ENCODE measurements at regions not wholly inside any gene's neighbourhood (a gene's known extent, or its start where the extent isn't known, plus 50 kb on each side); places are given as distances from the start of the nearest gene placed in this dataset.

GRCh38 chr1:72636631-72637030, 354.3 kb upstream of the NEGR1 start:
- no peak for DNase-seq
- CTCF ChIA-PET, result interaction anchor here (0.6 kb wide), 1 partner anchor 424 kb away, joined by 3 read pairs; no protein-coding TSS in a partner anchor
- Mint-ChIP-seq H3K4me3 (no peak overlapping the region), H3K4me1 (ENCODE audit: low read depth) (no peaks in the 10 kb centered on the region), H3K9me3 (no peaks in the 10 kb centered on the region), H3K36me3 (ENCODE audit: low read depth) (no peaks in the 10 kb centered on the region), H3K27me3 (ENCODE audit: low read depth) (no peaks in the 10 kb centered on the region), H3K27ac (no peak overlapping the region)
- intact Hi-C loops (cut with micrococcal nuclease), result no loop called here

GRCh38 chr1:72635719-72636118, 353.4 kb upstream of the NEGR1 start:
- no peaks in the 10 kb centered on the region for H3K9me3 Mint-ChIP-seq
- no peak overlapping the region for H3K27ac Mint-ChIP-seq
- no peaks in the 10 kb centered on the region for H3K36me3 Mint-ChIP-seq (ENCODE audit: low read depth)
- no peaks in the 10 kb centered on the region for H3K4me1 Mint-ChIP-seq (ENCODE audit: low read depth)
- no peaks in the 10 kb centered on the region for H3K27me3 Mint-ChIP-seq (ENCODE audit: low read depth)
- H3K4me3 Mint-ChIP-seq, result no peak overlapping the region
- CTCF ChIA-PET, result no interaction called here
- intact Hi-C loops (cut with micrococcal nuclease), result no loop called here
- no peak for DNase-seq

- Mint-ChIP-seq H3K27ac (no peak overlapping the region), H3K4me3 (no peak overlapping the region), H3K4me1 (ENCODE audit: low read depth) (no peaks in the 10 kb centered on the region)
Measured at GRCh38 chr1:72634946-72635345, 352.6 kb upstream of the NEGR1 start.

GRCh38 chr1:72631449-72631848, 349.1 kb upstream of the NEGR1 start:
- H3K4me1 Mint-ChIP-seq (ENCODE audit: low read depth), result no peaks in the 10 kb centered on the region
- H3K27ac Mint-ChIP-seq, result no peak overlapping the region
- no peaks in the 10 kb centered on the region for H3K27me3 Mint-ChIP-seq (ENCODE audit: low read depth)
- no peak for DNase-seq
- H3K36me3 Mint-ChIP-seq (ENCODE audit: low read depth), result no peaks in the 10 kb centered on the region
- intact Hi-C loops (cut with micrococcal nuclease), result no loop called here
- no peaks in the 10 kb centered on the region for H3K9me3 Mint-ChIP-seq
- H3K4me3 Mint-ChIP-seq, result no peak overlapping the region
- CTCF ChIA-PET, result no interaction called here

More at GRCh38 chr1:72634946-72635345, 352.6 kb upstream of the NEGR1 start:
- intact Hi-C loops (cut with micrococcal nuclease), result no loop called here
- CTCF ChIA-PET, result no interaction called here
- Mint-ChIP-seq H3K27me3 (ENCODE audit: low read depth) (no peaks in the 10 kb centered on the region), H3K9me3 (no peaks in the 10 kb centered on the region), H3K36me3 (ENCODE audit: low read depth) (no peaks in the 10 kb centered on the region)
- no peak for DNase-seq

GRCh38 chr1:72623299-72623708, 341.0 kb upstream of the NEGR1 start:
- DNase-seq, result no peak
- intact Hi-C loops (cut with micrococcal nuclease), result loop anchor here (1.0 to 5.0 kb wide), 2 partner anchors 1054 to 1375 kb away; no protein-coding TSS in a partner anchor
- H3K4me1 Mint-ChIP-seq (ENCODE audit: low read depth), result no peaks in the 10 kb centered on the region
- H3K27ac Mint-ChIP-seq, result no peak overlapping the region
- no peaks in the 10 kb centered on the region for H3K36me3 Mint-ChIP-seq (ENCODE audit: low read depth)
- CTCF ChIA-PET, result no interaction called here
- no peaks in the 10 kb centered on the region for H3K9me3 Mint-ChIP-seq
- no peak overlapping the region for H3K4me3 Mint-ChIP-seq
- H3K27me3 Mint-ChIP-seq (ENCODE audit: low read depth), result no peaks in the 10 kb centered on the region

GRCh38 chr1:72620453-72620852, 338.1 kb upstream of the NEGR1 start:
- Mint-ChIP-seq H3K27me3 (ENCODE audit: low read depth) (no peaks in the 10 kb centered on the region), H3K4me1 (ENCODE audit: low read depth) (no peaks in the 10 kb centered on the region), H3K4me3 (no peak overlapping the region), H3K27ac (no peak overlapping the region), H3K9me3 (no peaks in the 10 kb centered on the region), H3K36me3 (ENCODE audit: low read depth) (no peaks in the 10 kb centered on the region)
- no peak for DNase-seq
- CTCF ChIA-PET, result no interaction called here
- intact Hi-C loops (cut with micrococcal nuclease), result loop anchor here (5.0 kb wide), 1 partner anchor 1057 kb away; no protein-coding TSS in a partner anchor

- no peak overlapping the region for H3K27ac Mint-ChIP-seq
- H3K9me3 Mint-ChIP-seq, result no peaks in the 10 kb centered on the region
- H3K4me3 Mint-ChIP-seq, result no peak overlapping the region
- no peaks in the 10 kb centered on the region for H3K4me1 Mint-ChIP-seq (ENCODE audit: low read depth)
- DNase-seq, result no peak
- H3K36me3 Mint-ChIP-seq (ENCODE audit: low read depth), result no peaks in the 10 kb centered on the region
- CTCF ChIA-PET, result no interaction called here
- H3K27me3 Mint-ChIP-seq (ENCODE audit: low read depth), result no peaks in the 10 kb centered on the region
- intact Hi-C loops (cut with micrococcal nuclease), result no loop called here
Measured at GRCh38 chr1:72606216-72606810, 324.0 kb upstream of the NEGR1 start.

GRCh38 chr1:72601035-72601674, 318.8 kb upstream of the NEGR1 start:
- Mint-ChIP-seq H3K4me3 (no peak overlapping the region), H3K4me1 (ENCODE audit: low read depth) (no peaks in the 10 kb centered on the region), H3K36me3 (ENCODE audit: low read depth) (no peaks in the 10 kb centered on the region), H3K27ac (no peak overlapping the region), H3K9me3 (no peaks in the 10 kb centered on the region), H3K27me3 (ENCODE audit: low read depth) (no peaks in the 10 kb centered on the region)
- intact Hi-C loops (cut with micrococcal nuclease), result no loop called here
- CTCF ChIA-PET, result no interaction called here
- no peak for DNase-seq

- Mint-ChIP-seq H3K27ac (no peak overlapping the region), H3K27me3 (ENCODE audit: low read depth) (no peaks in the 10 kb centered on the region), H3K36me3 (ENCODE audit: low read depth) (no peaks in the 10 kb centered on the region), H3K9me3 (no peaks in the 10 kb centered on the region), H3K4me1 (ENCODE audit: low read depth) (no peaks in the 10 kb centered on the region), H3K4me3 (no peak overlapping the region)
- no peak for DNase-seq
- intact Hi-C loops (cut with micrococcal nuclease), result no loop called here
- CTCF ChIA-PET, result no interaction called here
Measured at GRCh38 chr1:72586023-72586685, 303.8 kb upstream of the NEGR1 start.

- no peak for DNase-seq
- Mint-ChIP-seq H3K27me3 (ENCODE audit: low read depth) (no peaks in the 10 kb centered on the region), H3K36me3 (ENCODE audit: low read depth) (no peaks in the 10 kb centered on the region), H3K9me3 (peaks cover 4% of the 10 kb centered on the region), H3K4me1 (ENCODE audit: low read depth) (no peaks in the 10 kb centered on the region), H3K27ac (no peak overlapping the region), H3K4me3 (no peak overlapping the region)
- intact Hi-C loops (cut with micrococcal nuclease), result no loop called here
- CTCF ChIA-PET, result no interaction called here
Measured at GRCh38 chr1:72579629-72580028, 297.3 kb upstream of the NEGR1 start.

GRCh38 chr1:72570815-72571214, 288.5 kb upstream of the NEGR1 start:
- intact Hi-C loops (cut with micrococcal nuclease), result no loop called here
- H3K4me3 Mint-ChIP-seq, result no peak overlapping the region
- DNase-seq, result no peak
- H3K27me3 Mint-ChIP-seq (ENCODE audit: low read depth), result no peaks in the 10 kb centered on the region
- CTCF ChIA-PET, result no interaction called here
- no peaks in the 10 kb centered on the region for H3K4me1 Mint-ChIP-seq (ENCODE audit: low read depth)
- H3K36me3 Mint-ChIP-seq (ENCODE audit: low read depth), result no peaks in the 10 kb centered on the region
- H3K9me3 Mint-ChIP-seq, result no peaks in the 10 kb centered on the region
- H3K27ac Mint-ChIP-seq, result no peak overlapping the region

GRCh38 chr1:72568113-72568512, 285.8 kb upstream of the NEGR1 start:
- Mint-ChIP-seq H3K9me3 (no peaks in the 10 kb centered on the region), H3K27me3 (ENCODE audit: low read depth) (no peaks in the 10 kb centered on the region), H3K4me1 (ENCODE audit: low read depth) (no peaks in the 10 kb centered on the region), H3K36me3 (ENCODE audit: low read depth) (no peaks in the 10 kb centered on the region), H3K27ac (no peak overlapping the region), H3K4me3 (no peak overlapping the region)
- DNase-seq, result no peak
- CTCF ChIA-PET, result no interaction called here
- intact Hi-C loops (cut with micrococcal nuclease), result no loop called here

GRCh38 chr1:72567521-72567920, 285.2 kb upstream of the NEGR1 start:
- intact Hi-C loops (cut with micrococcal nuclease), result no loop called here
- no peak overlapping the region for H3K4me3 Mint-ChIP-seq
- DNase-seq, result no peak
- no peaks in the 10 kb centered on the region for H3K9me3 Mint-ChIP-seq
- no peaks in the 10 kb centered on the region for H3K4me1 Mint-ChIP-seq (ENCODE audit: low read depth)
- CTCF ChIA-PET, result no interaction called here
- no peaks in the 10 kb centered on the region for H3K27me3 Mint-ChIP-seq (ENCODE audit: low read depth)
- no peak overlapping the region for H3K27ac Mint-ChIP-seq
- H3K36me3 Mint-ChIP-seq (ENCODE audit: low read depth), result no peaks in the 10 kb centered on the region

Measured in activated naive CD4-positive, alpha-beta T cell treated with anti-CD3 and anti-CD28 coated beads for 36 hours (primary cell).